OCI-LY3 (cell line): ENCODE measurements at regions not wholly inside any gene's neighbourhood (a gene's known extent, or its start where the extent isn't known, plus 50 kb on each side); places are given as distances from the start of the nearest gene placed in this dataset.

Experiments
- H2AFZ ChIP-seq: fragments of 200-600, 300-600 bp; shearing (Covaris generic); 2 replicates; pipeline ENCODE4 v1.6.0; 2014; ENCODE audit warnings: antibody characterized with exemption, low read depth, low read length
- H3K27ac ChIP-seq: fragments of 200-600, 300-600 bp; sonication (generic); 2 replicates; pipeline ENCODE4 v1.5.1; 2014; ENCODE audit warnings: mild to moderate bottlenecking, low read length, moderate library complexity, mixed read lengths
- H3K27me3 ChIP-seq: fragments of 200-600, 300-600 bp; sonication (generic); 2 replicates; pipeline ENCODE4 v1.6.1; 2014; ENCODE audit warnings: low read depth, low read length, mixed read lengths
- H3K36me3 ChIP-seq: fragments of 200-600, 300-600 bp; sonication (generic); replicated peaks from 2 replicates; pipeline ENCODE3; 2014; ENCODE audit warnings: low read depth, low read length, mixed read lengths
- H3K4me1 ChIP-seq: fragments of 300-600, 200-600 bp; sonication (generic); 2 replicates; pipeline ENCODE4 v1.6.1; 2014; ENCODE audit warnings: low read length, mixed read lengths
- H3K4me2 ChIP-seq: fragments of 200-600, 300-600 bp; sonication (generic); 2 replicates; pipeline ENCODE4 v1.6.1; 2014; ENCODE audit warnings: low read length, mixed read lengths
- H3K4me3 ChIP-seq: fragments of 300-600, 200-600 bp; sonication (generic); 2 replicates; pipeline ENCODE4 v1.5.1; 2014; ENCODE audit warnings: antibody characterized with exemption, mild to moderate bottlenecking, low read length, moderate library complexity
- H3K79me2 ChIP-seq: fragments of 300-600, 200-600 bp; shearing (Covaris generic); 2 replicates; pipeline ENCODE4 v1.6.1; 2014; ENCODE audit warnings: mild to moderate bottlenecking, low read length, mixed read lengths
- H3K9ac ChIP-seq: fragments of 300-600, 200-600 bp; shearing (Covaris generic); 2 replicates; pipeline ENCODE4 v1.6.0; 2014; ENCODE audit warnings: mild to moderate bottlenecking, low read length, moderate library complexity
- H3K9me3 ChIP-seq: fragments of 200-600, 300-600 bp; shearing (Covaris generic); 2 replicates; pipeline ENCODE4 v1.6.1; 2014; ENCODE audit warnings: low read length, mixed read lengths; ENCODE audit not compliant: insufficient read depth
- H4K20me1 ChIP-seq: fragments of 200-600, 300-600 bp; sonication (generic); 2 replicates; pipeline ENCODE4 v1.6.1; 2016; ENCODE audit warnings: low read length, mixed read lengths; ENCODE audit not compliant: insufficient read depth
- CTCF ChIP-seq: fragments of 200-600, 300-600 bp; sonication (generic); IDR thresholded peaks from 2 replicates; pipeline ENCODE4 v1.5.1; 2014; ENCODE audit warnings: antibody characterized with exemption, low read length, low read depth
- EZH2phosphoT487 ChIP-seq: fragments of 200-600 bp; shearing (Covaris generic); IDR thresholded peaks from 2 replicates; pipeline ENCODE4 v1.6.1; 2018; ENCODE audit warnings: antibody characterized with exemption, mixed run types, low read depth

- H3K4me3 ChIP-seq, result no peak overlapping the region
- H3K79me2 ChIP-seq, result no peaks in the 10 kb centered on the region
- H3K27me3 ChIP-seq, result no peaks in the 10 kb centered on the region
- H3K4me2 ChIP-seq, result no peak overlapping the region
- H3K9me3 ChIP-seq, result no peaks in the 10 kb centered on the region
- no peaks in the 10 kb centered on the region for H3K36me3 ChIP-seq
- H4K20me1 ChIP-seq, result no peaks in the 10 kb centered on the region
- H3K4me1 ChIP-seq, result peaks cover 7% of the 10 kb centered on the region
- H3K9ac ChIP-seq, result no peak overlapping the region
- no peak for TF ChIP-seq EZH2phosphoT487
- TF ChIP-seq CTCF, result no peak
- H2AFZ ChIP-seq, result no peak overlapping the region
- no peak overlapping the region for H3K27ac ChIP-seq
Observed at GRCh38 chr1:59232216-59232615, 64.7 kb upstream of the FGGY start.

GRCh38 chr1:59233444-59233843 lies 63.5 kb upstream of the FGGY start:
- Histone ChIP-seq H3K27me3 (no peaks in the 10 kb centered on the region), H4K20me1 (no peaks in the 10 kb centered on the region), H3K27ac (no peak overlapping the region), H3K4me1 (peaks cover 7% of the 10 kb centered on the region), H3K9ac (no peak overlapping the region), H3K4me3 (no peak overlapping the region), H3K79me2 (no peaks in the 10 kb centered on the region), H3K36me3 (no peaks in the 10 kb centered on the region), H2AFZ (no peak overlapping the region), H3K9me3 (no peaks in the 10 kb centered on the region), H3K4me2 (no peak overlapping the region)
- TF ChIP-seq EZH2phosphoT487 (no peak), CTCF (no peak)

DNA sequence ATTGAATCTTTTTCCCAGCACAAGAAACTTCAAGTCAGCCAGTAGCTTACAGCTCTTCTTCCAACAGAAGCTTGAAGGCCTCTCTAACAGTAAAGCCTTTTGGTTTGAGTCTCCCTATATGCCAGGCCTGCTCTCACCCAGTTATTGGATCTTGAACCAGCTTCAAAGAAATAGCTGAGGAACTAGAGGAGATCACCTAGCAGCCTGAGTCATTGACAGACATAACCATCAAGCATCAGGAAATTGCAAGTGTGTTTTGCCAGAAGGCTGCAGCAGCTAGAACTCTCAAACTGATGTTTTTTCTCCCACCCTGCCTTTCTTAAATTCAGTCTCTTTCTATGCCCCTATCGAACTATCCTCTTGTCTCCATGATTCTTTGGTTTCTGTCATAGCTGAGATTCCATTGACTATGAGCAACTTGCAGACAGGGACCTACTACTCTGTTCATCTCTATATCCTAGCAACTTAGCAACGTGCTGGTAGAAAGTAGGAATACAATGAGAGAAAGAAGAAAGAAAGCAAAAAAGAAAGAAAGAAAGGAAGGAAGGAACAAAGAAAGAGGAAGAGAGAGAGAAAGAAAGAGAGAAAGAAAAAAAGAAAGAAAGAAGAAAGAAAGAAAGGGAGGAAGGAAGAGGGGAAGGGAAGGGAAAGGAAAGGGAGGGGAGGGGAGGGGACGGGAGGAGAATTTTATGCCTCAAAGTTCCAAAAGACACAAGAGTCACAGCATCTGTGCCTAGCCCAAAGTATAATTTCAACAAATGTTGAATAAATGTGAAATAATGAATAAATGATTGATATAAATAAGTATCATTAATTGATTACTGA lies 60.0 kb upstream of the FGGY start:
- Histone ChIP-seq H3K36me3 (no peaks in the 10 kb centered on the region), H3K9me3 (no peaks in the 10 kb centered on the region), H4K20me1 (no peaks in the 10 kb centered on the region), H3K27ac (no peak overlapping the region), H3K9ac (no peak overlapping the region), H2AFZ (no peak overlapping the region), H3K79me2 (no peaks in the 10 kb centered on the region), H3K4me2 (no peak overlapping the region), H3K27me3 (no peaks in the 10 kb centered on the region), H3K4me1 (no peaks in the 10 kb centered on the region), H3K4me3 (no peak overlapping the region)
- no peak for TF ChIP-seq CTCF
- TF ChIP-seq EZH2phosphoT487, result no peak

- no peak overlapping the region for H3K27ac ChIP-seq
- no peak overlapping the region for H2AFZ ChIP-seq
- H4K20me1 ChIP-seq, result no peaks in the 10 kb centered on the region
- no peak overlapping the region for H3K4me3 ChIP-seq
- TF ChIP-seq CTCF (no peak), EZH2phosphoT487 (no peak)
- no peak overlapping the region for H3K4me2 ChIP-seq
- no peaks in the 10 kb centered on the region for H3K79me2 ChIP-seq
- H3K27me3 ChIP-seq, result no peaks in the 10 kb centered on the region
- H3K36me3 ChIP-seq, result no peaks in the 10 kb centered on the region
- H3K9ac ChIP-seq, result no peak overlapping the region
- H3K9me3 ChIP-seq, result no peaks in the 10 kb centered on the region
- H3K4me1 ChIP-seq, result no peaks in the 10 kb centered on the region
Observed at GRCh38 chr1:59237900-59238299, 59.0 kb upstream of the FGGY start.
